Keratinocyte (primary cell): ENCODE measurements at regions not wholly inside any gene's neighbourhood (a gene's known extent, or its start where the extent isn't known, plus 50 kb on each side); places are given as distances from the start of the nearest gene placed in this dataset.

Source experiments
- EZH2 ChIP-seq: IDR thresholded peaks from one replicate; pipeline ENCODE4 v1.6.1; 2012; ENCODE audit warnings: inconsistent platforms, mild to moderate bottlenecking, low read length, moderate library complexity
- TF ChIP-seq, protein P1 (sequence below), 3 experiments: IDR thresholded peaks in 1 of 3; conservative IDR thresholded peaks in 1 of 3; optimal IDR thresholded peaks in 1 of 3; 2 replicates in 2 of 3; 3 replicates in 1 of 3; pipeline versions ENCODE3 to v1.5.1; 2011; ENCODE audit warnings: low read length in 3 of 3, mild to moderate bottlenecking in 3 of 3, moderate library complexity in 2 of 3, control low read depth in 1 of 3, inconsistent platforms in 1 of 3; ENCODE audit not compliant: insufficient read depth in 2 of 3; ENCODE audit errors: extremely low read depth in 1 of 3

DNA sequence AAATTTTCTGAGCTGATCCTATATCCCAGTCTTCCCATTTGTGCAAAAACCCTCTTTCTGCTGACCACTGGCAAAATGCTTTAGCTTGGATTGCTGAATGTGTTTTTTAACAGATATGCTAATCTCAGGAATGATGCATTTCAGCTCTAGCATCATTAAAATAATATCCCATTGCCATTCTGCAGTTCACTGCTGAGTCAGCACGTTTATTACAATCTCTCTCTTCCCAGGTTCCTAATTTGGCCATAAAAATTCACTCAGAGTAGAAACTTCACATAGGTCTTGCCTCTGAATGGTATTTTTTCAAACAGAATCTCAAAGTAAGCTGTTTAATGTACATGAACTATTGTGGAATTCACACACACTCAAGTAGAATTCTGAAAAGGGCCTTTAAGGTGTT lies 509.6 kb upstream of the SUCLG2 start:
- TF ChIP-seq, protein P1, sequence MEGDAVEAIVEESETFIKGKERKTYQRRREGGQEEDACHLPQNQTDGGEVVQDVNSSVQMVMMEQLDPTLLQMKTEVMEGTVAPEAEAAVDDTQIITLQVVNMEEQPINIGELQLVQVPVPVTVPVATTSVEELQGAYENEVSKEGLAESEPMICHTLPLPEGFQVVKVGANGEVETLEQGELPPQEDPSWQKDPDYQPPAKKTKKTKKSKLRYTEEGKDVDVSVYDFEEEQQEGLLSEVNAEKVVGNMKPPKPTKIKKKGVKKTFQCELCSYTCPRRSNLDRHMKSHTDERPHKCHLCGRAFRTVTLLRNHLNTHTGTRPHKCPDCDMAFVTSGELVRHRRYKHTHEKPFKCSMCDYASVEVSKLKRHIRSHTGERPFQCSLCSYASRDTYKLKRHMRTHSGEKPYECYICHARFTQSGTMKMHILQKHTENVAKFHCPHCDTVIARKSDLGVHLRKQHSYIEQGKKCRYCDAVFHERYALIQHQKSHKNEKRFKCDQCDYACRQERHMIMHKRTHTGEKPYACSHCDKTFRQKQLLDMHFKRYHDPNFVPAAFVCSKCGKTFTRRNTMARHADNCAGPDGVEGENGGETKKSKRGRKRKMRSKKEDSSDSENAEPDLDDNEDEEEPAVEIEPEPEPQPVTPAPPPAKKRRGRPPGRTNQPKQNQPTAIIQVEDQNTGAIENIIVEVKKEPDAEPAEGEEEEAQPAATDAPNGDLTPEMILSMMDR (optimal IDR thresholded peaks at IDR 0.05 in 1 of 3, IDR thresholded peaks at IDR 0.05 in 1 of 3, conservative IDR thresholded peaks at IDR 0.05 in 1 of 3; ENCODE audit: extremely low read depth in 1 of 3, insufficient read depth in 2 of 3, low read length in 3 of 3): no peak
- TF ChIP-seq EZH2: no peak
